Endothelial cell of umbilical vein (primary cell): ENCODE measurements at regions not wholly inside any gene's neighbourhood (a gene's known extent, or its start where the extent isn't known, plus 50 kb on each side); places are given as distances from the start of the nearest gene placed in this dataset.

Experiments
- BruUV-seq: library from RNA; stranded (reverse); fragments of 400-500 nt; replicated peaks from 2 replicates; lab custom pipeline; 2021; lab: Mats Ljungman, UMichigan
- CTCF ChIA-PET: fragments of 300-600, 350-600 bp; sonication (Branson Sonifier 250); formaldehyde crosslinking; loops from one replicate; lab custom pipeline; 2021; ENCODE audit warnings: antibody characterized with exemption, inconsistent platforms; lab: Charles Lee
- POLR2A ChIA-PET: fragments of 300-600, 350-600 bp; sonication (Branson Sonifier 250); formaldehyde crosslinking; loops from one replicate; lab custom pipeline; 2021; ENCODE audit warnings: antibody characterized with exemption, inconsistent platforms; lab: Charles Lee
- DNase-seq: peaks from one replicate; pipeline ENCODE4 v3.0.0-alpha.2; 2011; ENCODE audit warnings: low read depth, low spot score
- FAIRE-seq: peaks from 2 replicates; lab custom pipeline; 2011; peaks lifted over from hg19 to GRCh38; lab: Jason Lieb, UNC
- H2AFZ ChIP-seq: 2 replicates; pipeline ENCODE4 v1.6.0; 2012; ENCODE audit warnings: low read depth, low read length, control low read depth, inconsistent platforms
- H3K27ac ChIP-seq: 2 replicates; pipeline ENCODE4 v1.5.1; 2011; ENCODE audit warnings: low read depth, mild to moderate bottlenecking, control low read depth, low read length, moderate library complexity; ENCODE audit not compliant: insufficient read depth
- H3K27me3 ChIP-seq, 2 experiments: 2 replicates each; pipeline versions ENCODE4 v1.6.0 to v1.6.1; 2011; ENCODE audit warnings: low read length in 2 of 2, mixed read lengths in 1 of 2; ENCODE audit not compliant: control insufficient read depth in 2 of 2, insufficient read depth in 2 of 2
- H3K36me3 ChIP-seq, 2 experiments: 2 replicates in 1 of 2; 3 replicates in 1 of 2; pipeline ENCODE4 v1.5.1; 2011; ENCODE audit warnings: low read length in 2 of 2, mild to moderate bottlenecking in 1 of 2, moderate library complexity in 1 of 2; ENCODE audit not compliant: control insufficient read depth in 2 of 2, insufficient read depth in 2 of 2; ENCODE audit errors: extremely low read depth in 1 of 2
- H3K4me1 ChIP-seq: 3 replicates; pipeline ENCODE4 v1.5.1; 2011; ENCODE audit warnings: mild to moderate bottlenecking, low read length; ENCODE audit not compliant: control insufficient read depth, insufficient read depth; ENCODE audit errors: extremely low read depth
- H3K4me2 ChIP-seq: 2 replicates; pipeline ENCODE4 v1.6.1; 2011; ENCODE audit warnings: low read length, control low read depth, mixed read lengths; ENCODE audit not compliant: insufficient read depth
- H3K4me3 ChIP-seq, 3 experiments: fragments of 200-600 bp in 1 of 3; sonication (generic), shearing (Covaris generic) in 1 of 3; replicated peaks in 1 of 3; 2 replicates each; pipeline ENCODE4 v1.5.1; 2011 to 2016; ENCODE audit warnings: control low read depth in 3 of 3, low read length in 3 of 3, mild to moderate bottlenecking in 2 of 3, inconsistent platforms in 1 of 3, low read depth in 1 of 3, moderate library complexity in 1 of 3; ENCODE audit not compliant: insufficient read depth in 1 of 3
- H3K79me2 ChIP-seq: 2 replicates; pipeline ENCODE4 v1.6.0; 2012; ENCODE audit warnings: low read length, inconsistent platforms; ENCODE audit not compliant: control insufficient read depth, insufficient read depth
- H3K9ac ChIP-seq: replicated peaks from 2 replicates; pipeline ENCODE3; 2011; ENCODE audit warnings: low read length, control low read depth; ENCODE audit not compliant: insufficient read depth; ENCODE audit errors: extremely low read depth
- H3K9me1 ChIP-seq: replicated peaks from 3 replicates; pipeline ENCODE4 v1.6.0; 2011; ENCODE audit warnings: mild to moderate bottlenecking, low read length; ENCODE audit not compliant: control insufficient read depth, insufficient read depth; ENCODE audit errors: extremely low read depth
- H3K9me3 ChIP-seq: replicated peaks from 2 replicates; pipeline ENCODE4 v1.5.1; 2012; ENCODE audit warnings: low read length, inconsistent platforms; ENCODE audit not compliant: control insufficient read depth, insufficient read depth
- H4K20me1 ChIP-seq: replicated peaks from 2 replicates; pipeline ENCODE3; 2011; ENCODE audit warnings: mild to moderate bottlenecking, low read length; ENCODE audit not compliant: control insufficient read depth, insufficient read depth; ENCODE audit errors: extremely low read depth
- CTCF ChIP-seq, 2 donors: IDR thresholded peaks; 1 replicate in 1 of 2; 2 replicates in 1 of 2; pipeline ENCODE4 v1.5.1; 2011; ENCODE audit warnings: low read length in 2 of 2, mild to moderate bottlenecking in 2 of 2, moderate library complexity in 2 of 2, control low read depth in 1 of 2, inconsistent platforms in 1 of 2, low read depth in 1 of 2; ENCODE audit not compliant: insufficient read depth in 1 of 2; ENCODE audit errors: extremely low read depth in 1 of 2
- EZH2 ChIP-seq: IDR thresholded peaks from 2 replicates; pipeline ENCODE4 v1.6.1; 2012; ENCODE audit warnings: borderline replicate concordance, low read depth, mild to moderate bottlenecking, moderate library complexity, low read length, inconsistent platforms; ENCODE audit not compliant: severe bottlenecking
- FOS ChIP-seq: IDR thresholded peaks from 2 replicates; pipeline ENCODE4 v1.6.1; 2011; ENCODE audit warnings: mild to moderate bottlenecking, low read length, moderate library complexity, borderline replicate concordance; ENCODE audit not compliant: insufficient read depth
- GATA2 ChIP-seq: IDR thresholded peaks from 2 replicates; pipeline ENCODE4 v1.7.0; 2011; ENCODE audit warnings: low read depth, mild to moderate bottlenecking, moderate library complexity, mixed read lengths, low read length; ENCODE audit not compliant: insufficient read length, insufficient read depth
- JUN ChIP-seq: IDR thresholded peaks from 2 replicates; pipeline ENCODE4 v1.6.1; 2011; ENCODE audit warnings: borderline replicate concordance, low read depth; ENCODE audit not compliant: insufficient read length, insufficient read depth
- MYC ChIP-seq: IDR thresholded peaks from one replicate; pipeline ENCODE4 v1.6.1; 2011; ENCODE audit warnings: mild to moderate bottlenecking, low read depth, low read length
- POLR2A ChIP-seq: IDR thresholded peaks from 2 replicates; pipeline ENCODE4 v1.6.1; 2012; ENCODE audit warnings: low read depth, mild to moderate bottlenecking, control low read depth, low read length
- POLR2AphosphoS5 ChIP-seq: IDR thresholded peaks from 2 replicates; pipeline ENCODE4 v1.6.1; 2012; ENCODE audit warnings: low read depth, mild to moderate bottlenecking, control low read depth, low read length, moderate library complexity; ENCODE audit not compliant: insufficient read depth
- dilution Hi-C: fragments of 300-500 bp; cut with MboI; formaldehyde crosslinking; loops from one replicate; pipeline ENCODE4 v1.15.0; 2019; ENCODE audit warnings: low sequenced_read_pairs; ENCODE audit not compliant: extremely low pct_ligation_motif_present
- intact Hi-C: fragments of 100-400 bp; cut with micrococcal nuclease; formaldehyde crosslinking; loops from one replicate; pipeline ENCODE4 v1.10.0; 2022
- TF ChIP-seq, protein P1 (sequence below): IDR thresholded peaks from 2 replicates; pipeline ENCODE4 v1.6.1; 2011; ENCODE audit not compliant: insufficient read depth, insufficient read length

DNA sequence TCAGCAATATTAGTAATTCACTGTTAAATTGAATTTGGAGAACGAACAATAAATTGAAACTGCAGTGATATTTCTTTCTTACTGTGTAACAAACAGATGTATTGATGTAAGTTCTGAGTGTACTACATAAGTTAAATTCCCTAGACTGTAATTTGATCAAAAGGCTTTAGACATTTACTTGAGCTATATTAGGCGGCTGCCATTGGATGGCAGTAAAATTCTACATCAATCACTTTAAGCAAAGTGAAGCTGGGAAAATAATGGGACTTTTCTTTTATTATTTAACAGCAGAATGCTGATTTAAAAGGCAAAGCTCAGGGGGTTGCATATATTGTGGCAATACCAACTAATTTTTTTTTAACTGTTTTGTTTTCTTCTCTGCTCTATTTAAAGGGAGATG lies 212.6 kb upstream of the PLSCR5 start:
- ChIA-PET POLR2A (no interaction called here), CTCF (interaction anchor here (0.6 to 2.6 kb wide), 27 partner anchors 9 to 1549 kb away, joined by 3 to 71 read pairs (median 4); no protein-coding TSS in a partner anchor)
- Histone ChIP-seq H3K36me3 (no peaks in the 10 kb centered on the region), H3K4me3 (no peak overlapping the region), H3K27ac (no peak overlapping the region), H3K4me2 (no peak overlapping the region), H3K9me1 (no peaks in the 10 kb centered on the region), H3K79me2 (no peaks in the 10 kb centered on the region), H4K20me1 (no peaks in the 10 kb centered on the region), H3K4me1 (no peaks in the 10 kb centered on the region), H2AFZ (no peak overlapping the region), H3K27me3 (no peaks in the 10 kb centered on the region), H3K9ac (no peak overlapping the region), H3K9me3 (no peaks in the 10 kb centered on the region)
- intact Hi-C loops, result loop anchor here (1.0 to 10.0 kb wide), 3 partner anchors 374 to 1260 kb away; no protein-coding TSS in a partner anchor
- dilution Hi-C loops, result no loop called here
- DNase-seq (peak; percentile 43), FAIRE-seq (no peak)
- no peak for TF ChIP-seq GATA2
- peak in 1 of 2 donors; percentile 31 for TF ChIP-seq CTCF (IDR thresholded peaks at IDR 0.05; ENCODE audit: extremely low read depth in 1 of 2, insufficient read depth in 1 of 2, low read depth in 1 of 2, low read length in 2 of 2)
- no TSS peak for BruUV-seq

DNA sequence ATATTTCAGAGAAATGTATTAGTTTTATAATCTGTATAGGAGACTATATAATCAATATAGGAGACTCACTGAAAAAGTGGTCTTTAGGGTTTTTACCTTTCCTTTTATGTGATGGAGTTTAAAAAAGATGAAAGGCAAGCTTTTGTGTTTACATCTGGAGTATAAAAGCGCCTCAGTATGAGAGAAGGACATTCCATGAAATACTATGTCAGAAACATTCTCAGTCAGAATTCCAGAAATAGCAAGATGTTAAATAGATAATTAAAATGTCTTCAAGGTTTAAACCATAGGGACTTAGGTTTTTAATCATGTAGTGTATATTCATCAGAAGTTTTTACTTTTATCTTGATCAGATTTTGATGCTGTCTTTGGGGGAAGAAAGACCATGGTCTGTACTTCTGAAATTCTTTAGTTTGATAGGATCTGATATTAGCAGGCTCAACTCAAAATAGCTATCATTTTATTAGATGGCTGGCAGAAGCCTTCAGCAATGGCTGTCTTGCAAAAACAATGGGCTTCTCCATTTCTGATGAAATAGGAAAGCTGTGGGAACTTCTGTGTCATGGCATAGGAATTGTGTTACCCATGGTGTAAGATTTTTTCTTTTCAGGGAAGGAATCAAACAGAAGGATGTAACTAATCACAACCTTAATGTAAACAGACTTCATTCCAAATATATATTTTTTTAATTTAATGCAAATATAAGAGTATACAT lies 209.6 kb upstream of the PLSCR5 start:
- Histone ChIP-seq H3K4me2 (no peak overlapping the region), H2AFZ (no peak overlapping the region), H3K4me1 (no peaks in the 10 kb centered on the region), H3K79me2 (no peaks in the 10 kb centered on the region), H3K27ac (no peak overlapping the region), H3K9me1 (no peaks in the 10 kb centered on the region), H3K9ac (no peak overlapping the region), H3K36me3 (no peaks in the 10 kb centered on the region), H3K4me3 (no peak overlapping the region), H3K27me3 (no peaks in the 10 kb centered on the region), H3K9me3 (no peaks in the 10 kb centered on the region), H4K20me1 (no peaks in the 10 kb centered on the region)
- intact Hi-C loops (loop anchor here (5.0 to 10.0 kb wide), 2 partner anchors 800 to 1263 kb away; no protein-coding TSS in a partner anchor), dilution Hi-C loops (no loop called here)
- no peak for FAIRE-seq
- TF ChIP-seq EZH2 (no peak), MYC (no peak), CTCF (IDR thresholded peaks at IDR 0.05; ENCODE audit: extremely low read depth in 1 of 2, insufficient read depth in 1 of 2, low read depth in 1 of 2, low read length in 2 of 2) (no peak), POLR2A (no peak), POLR2AphosphoS5 (no peak), GATA2 (no peak), JUN (no peak), FOS (no peak)
- TF ChIP-seq, protein P1, sequence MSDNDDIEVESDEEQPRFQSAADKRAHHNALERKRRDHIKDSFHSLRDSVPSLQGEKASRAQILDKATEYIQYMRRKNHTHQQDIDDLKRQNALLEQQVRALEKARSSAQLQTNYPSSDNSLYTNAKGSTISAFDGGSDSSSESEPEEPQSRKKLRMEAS, result no peak
- ChIA-PET POLR2A (no interaction called here), CTCF (interaction anchor here (0.7 to 1.4 kb wide), 4 partner anchors 11 to 377 kb away, joined by 3 to 4 read pairs (median 4); no protein-coding TSS in a partner anchor)
- no peak for DNase-seq
- BruUV-seq, result no TSS peak
